ENCODE measurements at regions not wholly inside any gene's neighbourhood (a gene's known extent, or its start where the extent isn't known, plus 50 kb on each side); places are given as distances from the start of the nearest gene placed in this dataset.

GRCh38 chr19:33894787-33895186 is 98.1 kb downstream of the KCTD15 start:
- H3K27me3 ChIP-seq (ENCODE audit: control insufficient read depth, insufficient read depth, low read length), result no peaks in the 10 kb centered on the region
- H3K4me3 ChIP-seq (ENCODE audit: low read depth, low read length), result no peak overlapping the region
- no peak for DNase-seq (ENCODE audit: low read depth)
- no peaks in the 10 kb centered on the region for H3K36me3 ChIP-seq (ENCODE audit: control insufficient read depth, insufficient read depth, low read length)
- TF ChIP-seq CTCF (IDR thresholded peaks at IDR 0.05; ENCODE audit: insufficient read depth, low read length, poor library complexity, severe bottlenecking), result no peak

- DNase-seq (ENCODE audit: low read depth), result no peak
- no peaks in the 10 kb centered on the region for H3K36me3 ChIP-seq (ENCODE audit: control insufficient read depth, insufficient read depth, low read length)
- TF ChIP-seq CTCF (IDR thresholded peaks at IDR 0.05; ENCODE audit: insufficient read depth, low read length, poor library complexity, severe bottlenecking), result no peak
- H3K27me3 ChIP-seq (ENCODE audit: control insufficient read depth, insufficient read depth, low read length), result no peaks in the 10 kb centered on the region
- no peak overlapping the region for H3K4me3 ChIP-seq (ENCODE audit: low read depth, low read length)
These were observed 98.7 kb downstream of the KCTD15 start for GRCh38 chr19:33895366-33895765.

- no peak overlapping the region for H3K4me3 ChIP-seq (ENCODE audit: low read depth, low read length)
- H3K36me3 ChIP-seq (ENCODE audit: control insufficient read depth, insufficient read depth, low read length), result no peaks in the 10 kb centered on the region
- DNase-seq (ENCODE audit: low read depth), result no peak
- no peak for TF ChIP-seq CTCF (IDR thresholded peaks at IDR 0.05; ENCODE audit: insufficient read depth, low read length, poor library complexity, severe bottlenecking)
- H3K27me3 ChIP-seq (ENCODE audit: control insufficient read depth, insufficient read depth, low read length), result no peaks in the 10 kb centered on the region
These were observed 101.5 kb downstream of the KCTD15 start for GRCh38 chr19:33898062-33898677.

GRCh38 chr19:33900817-33901216 is 104.1 kb downstream of the KCTD15 start:
- Histone ChIP-seq H3K36me3 (ENCODE audit: control insufficient read depth, insufficient read depth, low read length) (no peaks in the 10 kb centered on the region), H3K4me3 (ENCODE audit: low read depth, low read length) (no peak overlapping the region), H3K27me3 (ENCODE audit: control insufficient read depth, insufficient read depth, low read length) (no peaks in the 10 kb centered on the region)
- DNase-seq (ENCODE audit: low read depth), result no peak
- no peak for TF ChIP-seq CTCF (IDR thresholded peaks at IDR 0.05; ENCODE audit: insufficient read depth, low read length, poor library complexity, severe bottlenecking)

GRCh38 chr19:33902395-33902794 is 105.7 kb downstream of the KCTD15 start:
- H3K27me3 ChIP-seq (ENCODE audit: control insufficient read depth, insufficient read depth, low read length), result peaks cover 11% of the 10 kb centered on the region
- no peak for DNase-seq (ENCODE audit: low read depth)
- TF ChIP-seq CTCF (IDR thresholded peaks at IDR 0.05; ENCODE audit: insufficient read depth, low read length, poor library complexity, severe bottlenecking), result no peak
- H3K36me3 ChIP-seq (ENCODE audit: control insufficient read depth, insufficient read depth, low read length), result no peaks in the 10 kb centered on the region
- no peak overlapping the region for H3K4me3 ChIP-seq (ENCODE audit: low read depth, low read length)

GRCh38 chr19:33902802-33903488 is 106.3 kb downstream of the KCTD15 start:
- Histone ChIP-seq H3K36me3 (ENCODE audit: control insufficient read depth, insufficient read depth, low read length) (no peaks in the 10 kb centered on the region), H3K27me3 (ENCODE audit: control insufficient read depth, insufficient read depth, low read length) (peaks cover 11% of the 10 kb centered on the region), H3K4me3 (ENCODE audit: low read depth, low read length) (no peak overlapping the region)
- no peak for DNase-seq (ENCODE audit: low read depth)
- TF ChIP-seq CTCF (IDR thresholded peaks at IDR 0.05; ENCODE audit: insufficient read depth, low read length, poor library complexity, severe bottlenecking), result no peak
